ENCODE measurements at regions not wholly inside any gene's neighbourhood (a gene's known extent, or its start where the extent isn't known, plus 50 kb on each side); places are given as distances from the start of the nearest gene placed in this dataset.
"Not testable (repeated sequence)": the region's sequence is repeated elsewhere in the genome, so short reads cannot be mapped to it uniquely, and the experiment has no call there.

- no peak for DNase-seq
Measured at GRCh38 chr4:19494961-19495360, 756.7 kb upstream of the SLIT2 start.

GRCh38 chr4:19492606-19493005 is 759.1 kb upstream of the SLIT2 start:
- DNase-seq: no peak

- no peak for DNase-seq
Measured at GRCh38 chr4:19486400-19486799, 765.3 kb upstream of the SLIT2 start.

GRCh38 chr4:19478791-19479190 is 772.9 kb upstream of the SLIT2 start:
- no peak for DNase-seq

- DNase-seq: no peak
Measured at GRCh38 chr4:19473569-19473968, 778.1 kb upstream of the SLIT2 start.

- no peak for DNase-seq
Measured at GRCh38 chr4:19472666-19473065, 779.0 kb upstream of the SLIT2 start.

- DNase-seq: not testable (repeated sequence)
Measured at GRCh38 chr4:19470001-19470400, 781.7 kb upstream of the SLIT2 start.

- DNase-seq: no peak
Measured at GRCh38 chr4:19462117-19462516, 789.6 kb upstream of the SLIT2 start.

GRCh38 chr4:19455850-19456602 is 795.7 kb upstream of the SLIT2 start:
- DNase-seq: no peak

- DNase-seq: no peak
Measured at GRCh38 chr4:19455196-19455595, 796.5 kb upstream of the SLIT2 start.

GRCh38 chr4:19438233-19438632 is 813.5 kb upstream of the SLIT2 start:
- DNase-seq: no peak

GRCh38 chr4:19437008-19437407 is 814.7 kb upstream of the SLIT2 start:
- DNase-seq: no peak

- DNase-seq: no peak
Measured at GRCh38 chr4:19429684-19430083, 822.0 kb upstream of the SLIT2 start.

GRCh38 chr4:19425146-19425545 is 826.6 kb upstream of the SLIT2 start:
- DNase-seq: no peak

- no peak for DNase-seq
Measured at GRCh38 chr4:19417256-19417655, 834.4 kb upstream of the SLIT2 start.

- DNase-seq: no peak
Measured at GRCh38 chr4:19416146-19416545, 835.6 kb upstream of the SLIT2 start.

- DNase-seq: no peak
Measured at GRCh38 chr4:19408490-19408889, 843.2 kb upstream of the SLIT2 start.

GRCh38 chr4:19406789-19407188 is 844.9 kb upstream of the SLIT2 start:
- no peak for DNase-seq

- DNase-seq: no peak
Measured at GRCh38 chr4:19403786-19404370, 847.8 kb upstream of the SLIT2 start.

- no peak for DNase-seq
Measured at GRCh38 chr4:19402581-19403065, 849.1 kb upstream of the SLIT2 start.

- DNase-seq: no peak
Measured at GRCh38 chr4:19401301-19402080, 850.2 kb upstream of the SLIT2 start.

- DNase-seq: no peak
Measured at GRCh38 chr4:19400820-19401219, 850.9 kb upstream of the SLIT2 start.

GRCh38 chr4:19399001-19399400 is 852.7 kb upstream of the SLIT2 start:
- DNase-seq: no peak

GRCh38 chr4:19386786-19387185 is 864.9 kb upstream of the SLIT2 start:
- no peak for DNase-seq
